SK-N-MC (cell line): ENCODE measurements at regions not wholly inside any gene's neighbourhood (a gene's known extent, or its start where the extent isn't known, plus 50 kb on each side); places are given as distances from the start of the nearest gene placed in this dataset.

Experiments
- EZH2 ChIP-seq: fragments of 200-600 bp; sonication (generic); IDR thresholded peaks from one replicate; pipeline ENCODE4 v1.6.1; 2017; ENCODE audit warnings: antibody characterized with exemption
- POLR2AphosphoS5 ChIP-seq: IDR thresholded peaks from 2 replicates; pipeline ENCODE4 v1.6.1; 2012; ENCODE audit warnings: mild to moderate bottlenecking, low read depth, low read length, borderline replicate concordance

- TF ChIP-seq POLR2AphosphoS5: no peak
- no peak for TF ChIP-seq EZH2
These were observed 1307.3 kb downstream of the ROBO2 start for GRCh38 chr3:78347176-78347575.
